Kidney epithelial cell (primary cell): ENCODE measurements at regions not wholly inside any gene's neighbourhood (a gene's known extent, or its start where the extent isn't known, plus 50 kb on each side); places are given as distances from the start of the nearest gene placed in this dataset.

Source experiments
- DNase-seq: peaks from one replicate; pipeline ENCODE4 v3.0.0-alpha.2; 2010; ENCODE audit warnings: low read depth
- H3K27me3 ChIP-seq: 2 replicates; pipeline ENCODE4 v1.6.0; 2011; ENCODE audit warnings: low read length; ENCODE audit not compliant: control insufficient read depth, insufficient read depth
- H3K36me3 ChIP-seq: 2 replicates; pipeline ENCODE4 v1.5.1; 2011; ENCODE audit warnings: low read length; ENCODE audit not compliant: control insufficient read depth, insufficient read depth
- H3K4me3 ChIP-seq: 2 replicates; pipeline ENCODE4 v1.5.1; 2011; ENCODE audit warnings: low read depth, mild to moderate bottlenecking, control low read depth, low read length
- TF ChIP-seq, protein P1 (sequence below): IDR thresholded peaks from 2 replicates; pipeline ENCODE4 v1.5.1; 2011; ENCODE audit warnings: mild to moderate bottlenecking, moderate library complexity, low read length, control low read depth, inconsistent platforms; ENCODE audit not compliant: insufficient read depth, poor library complexity, severe bottlenecking

DNA sequence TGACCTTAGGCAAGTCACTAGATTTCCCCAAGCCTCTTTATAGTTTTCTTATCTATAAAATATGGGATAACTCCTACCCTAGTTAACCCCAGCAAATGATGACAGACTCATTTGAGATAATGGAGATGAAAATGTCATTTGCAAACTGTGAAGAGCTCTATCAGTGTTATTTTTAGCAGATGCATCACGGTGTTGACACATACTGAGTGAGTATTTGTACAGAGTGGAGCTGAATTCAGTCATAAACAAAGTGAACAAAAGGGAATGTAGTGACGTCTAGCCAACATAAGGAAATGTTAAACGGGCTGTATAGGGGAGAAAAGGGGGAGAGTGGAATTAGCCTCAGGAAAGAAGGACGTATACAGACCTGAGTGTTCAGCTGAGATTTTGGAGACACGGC is 75.9 kb downstream of the NMUR2 start:
- no peak for DNase-seq
- H3K36me3 ChIP-seq: no peaks in the 10 kb centered on the region
- H3K27me3 ChIP-seq: no peaks in the 10 kb centered on the region
- no peak overlapping the region for H3K4me3 ChIP-seq
- TF ChIP-seq, protein P1, sequence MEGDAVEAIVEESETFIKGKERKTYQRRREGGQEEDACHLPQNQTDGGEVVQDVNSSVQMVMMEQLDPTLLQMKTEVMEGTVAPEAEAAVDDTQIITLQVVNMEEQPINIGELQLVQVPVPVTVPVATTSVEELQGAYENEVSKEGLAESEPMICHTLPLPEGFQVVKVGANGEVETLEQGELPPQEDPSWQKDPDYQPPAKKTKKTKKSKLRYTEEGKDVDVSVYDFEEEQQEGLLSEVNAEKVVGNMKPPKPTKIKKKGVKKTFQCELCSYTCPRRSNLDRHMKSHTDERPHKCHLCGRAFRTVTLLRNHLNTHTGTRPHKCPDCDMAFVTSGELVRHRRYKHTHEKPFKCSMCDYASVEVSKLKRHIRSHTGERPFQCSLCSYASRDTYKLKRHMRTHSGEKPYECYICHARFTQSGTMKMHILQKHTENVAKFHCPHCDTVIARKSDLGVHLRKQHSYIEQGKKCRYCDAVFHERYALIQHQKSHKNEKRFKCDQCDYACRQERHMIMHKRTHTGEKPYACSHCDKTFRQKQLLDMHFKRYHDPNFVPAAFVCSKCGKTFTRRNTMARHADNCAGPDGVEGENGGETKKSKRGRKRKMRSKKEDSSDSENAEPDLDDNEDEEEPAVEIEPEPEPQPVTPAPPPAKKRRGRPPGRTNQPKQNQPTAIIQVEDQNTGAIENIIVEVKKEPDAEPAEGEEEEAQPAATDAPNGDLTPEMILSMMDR: no peak

DNA sequence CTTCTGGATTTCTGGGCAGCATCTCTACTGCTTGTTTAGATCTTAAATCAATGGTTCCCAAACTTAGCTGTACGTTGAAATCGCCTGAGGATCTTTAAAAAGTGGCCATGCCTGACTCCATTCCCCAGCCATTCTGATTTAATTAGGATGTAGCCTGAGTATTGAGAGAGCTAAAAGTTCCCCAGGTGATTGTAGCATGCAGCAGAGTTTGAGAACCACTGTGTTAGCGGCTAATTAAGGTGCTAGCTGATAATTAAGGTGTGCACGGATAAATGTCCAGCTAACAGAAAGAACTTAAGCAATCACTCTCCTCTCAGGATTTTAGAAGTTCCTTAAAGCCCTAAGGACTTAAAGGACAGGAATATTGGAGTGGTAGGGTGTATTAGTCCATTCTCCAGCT is 89.1 kb downstream of the NMUR2 start:
- H3K27me3 ChIP-seq: no peaks in the 10 kb centered on the region
- no peak overlapping the region for H3K4me3 ChIP-seq
- TF ChIP-seq, protein P1: no peak
- no peak for DNase-seq
- H3K36me3 ChIP-seq: no peaks in the 10 kb centered on the region

DNA sequence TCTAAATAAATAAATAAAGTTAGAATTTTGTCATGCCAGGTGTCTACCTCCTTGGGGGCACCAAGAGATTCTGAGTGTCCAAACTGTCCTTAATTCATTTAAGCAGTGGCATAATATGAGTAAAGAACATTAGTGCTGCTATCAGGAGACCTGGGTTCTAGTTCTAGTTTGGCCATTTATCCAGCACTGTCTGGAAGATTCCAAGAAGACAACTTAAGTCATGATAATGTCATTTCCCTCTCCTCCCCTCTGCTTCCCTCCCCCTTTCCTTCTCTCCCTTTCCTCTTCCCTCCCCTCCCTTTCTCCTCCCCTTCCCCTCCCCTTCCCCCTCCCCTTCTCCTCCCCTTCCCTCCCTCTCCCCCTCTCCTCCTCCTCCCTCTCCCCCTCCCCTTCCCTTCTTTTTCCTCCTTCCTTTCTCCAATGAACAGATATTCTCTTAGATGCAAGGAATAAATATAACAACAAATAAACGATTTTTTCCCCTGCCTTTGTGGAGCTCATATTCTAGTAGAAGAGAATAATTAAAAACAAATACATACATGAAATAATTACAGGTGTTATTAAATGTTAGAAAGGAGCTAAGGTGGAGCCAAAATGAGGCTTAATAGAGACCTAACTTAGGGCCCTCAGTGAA is 90.8 kb downstream of the NMUR2 start:
- no peaks in the 10 kb centered on the region for H3K27me3 ChIP-seq

DNA sequence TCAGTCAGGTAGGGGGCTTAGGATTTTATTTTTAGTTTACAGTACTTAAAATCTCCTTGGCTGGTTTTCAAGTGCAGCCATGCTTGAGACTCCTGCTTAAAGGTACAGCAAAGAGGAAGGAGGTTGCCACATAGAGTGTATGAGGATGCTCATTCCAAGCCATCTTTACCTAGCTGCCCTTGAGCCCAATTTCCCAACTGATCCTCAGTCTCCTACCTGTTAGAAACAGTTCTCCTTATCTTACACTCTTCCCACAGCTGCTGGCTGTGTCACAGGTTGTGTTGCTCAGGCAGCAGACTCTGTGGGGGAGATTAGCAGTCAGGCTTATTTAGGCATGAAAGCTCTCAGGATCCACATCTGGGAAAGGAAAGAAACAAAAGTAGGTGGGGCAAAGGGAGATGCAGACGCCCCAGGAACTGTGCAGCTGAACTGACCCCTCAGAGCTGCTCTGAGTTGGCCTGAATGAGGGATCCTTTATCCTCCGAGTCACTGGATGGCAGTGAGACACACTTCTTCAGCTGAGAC is 95.1 kb downstream of the NMUR2 start:
- Histone ChIP-seq H3K4me3 (no peak overlapping the region), H3K27me3 (no peaks in the 10 kb centered on the region), H3K36me3 (no peaks in the 10 kb centered on the region)
- TF ChIP-seq, protein P1: no peak
- DNase-seq: no peak

More for the DNA sequence above, 90.8 kb downstream of the NMUR2 start:
- Histone ChIP-seq H3K4me3 (no peak overlapping the region), H3K36me3 (no peaks in the 10 kb centered on the region)
- DNase-seq: no peak
- TF ChIP-seq, protein P1: no peak

DNA sequence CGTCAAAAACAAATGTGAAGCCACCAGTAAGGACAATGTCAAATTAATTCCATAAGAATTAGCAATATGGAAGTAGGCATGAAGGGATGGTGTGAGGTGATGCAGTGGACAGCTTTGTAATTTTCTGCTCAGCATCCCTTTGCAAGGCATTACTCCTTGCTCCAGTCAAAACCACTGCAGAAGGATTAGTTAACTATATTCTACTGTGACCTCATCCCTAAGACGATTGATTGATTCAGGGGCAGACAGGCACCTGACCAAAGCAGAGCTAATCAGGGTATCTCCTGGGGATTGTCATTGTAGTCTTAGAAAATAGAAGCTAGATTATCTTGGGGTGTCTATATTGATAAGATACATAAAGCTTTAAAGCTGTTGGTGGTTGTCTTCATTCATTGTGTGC is 98.7 kb downstream of the NMUR2 start:
- Histone ChIP-seq H3K36me3 (no peaks in the 10 kb centered on the region), H3K27me3 (no peaks in the 10 kb centered on the region), H3K4me3 (no peak overlapping the region)
- no peak for DNase-seq
- TF ChIP-seq, protein P1: no peak

DNA sequence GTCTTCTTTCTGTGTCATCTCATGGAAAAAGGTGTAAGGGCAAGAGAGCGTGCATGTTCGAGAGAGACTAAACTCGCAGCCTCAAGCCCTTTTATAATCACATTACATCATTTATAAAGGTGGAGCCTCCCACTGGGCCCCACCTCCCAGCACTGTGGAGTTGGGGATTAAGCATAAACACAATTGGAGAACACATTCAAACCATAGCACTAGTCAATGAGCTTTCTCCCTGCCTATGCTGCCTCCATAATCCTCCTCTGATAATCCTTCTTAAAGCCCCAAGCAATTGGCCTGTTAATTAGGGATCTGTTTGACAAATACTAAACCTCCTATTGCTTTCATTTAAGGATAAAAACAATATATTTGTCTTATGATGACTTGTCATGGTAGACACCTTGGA is 99.6 kb downstream of the NMUR2 start:
- Histone ChIP-seq H3K27me3 (no peaks in the 10 kb centered on the region), H3K4me3 (no peak overlapping the region), H3K36me3 (no peaks in the 10 kb centered on the region)
- TF ChIP-seq, protein P1: no peak
- no peak for DNase-seq
